ENCODE measurements at regions not wholly inside any gene's neighbourhood (a gene's known extent, or its start where the extent isn't known, plus 50 kb on each side); places are given as distances from the start of the nearest gene placed in this dataset.

- TF ChIP-seq, protein P1, sequence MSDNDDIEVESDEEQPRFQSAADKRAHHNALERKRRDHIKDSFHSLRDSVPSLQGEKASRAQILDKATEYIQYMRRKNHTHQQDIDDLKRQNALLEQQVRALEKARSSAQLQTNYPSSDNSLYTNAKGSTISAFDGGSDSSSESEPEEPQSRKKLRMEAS (IDR thresholded peaks at IDR 0.05) = no peak
- TF ChIP-seq TAF1 (IDR thresholded peaks at IDR 0.05; ENCODE audit: low read depth, low read length) = no peak
- TF ChIP-seq FOSL1 (IDR thresholded peaks at IDR 0.05; ENCODE audit: insufficient read depth, low read depth, low read length) = no peak
- TF ChIP-seq TAF7 (optimal IDR thresholded peaks at IDR 0.05; ENCODE audit: borderline replicate concordance, low read depth, low read length) = no peak
- no peak for TF ChIP-seq PHF8 (conservative IDR thresholded peaks at IDR 0.05; ENCODE audit: low read depth, low read length)
Observed at GRCh38 chr9:79224672-79225433, 346.9 kb upstream of the TLE4 start (continued).
